ENCODE measurements at regions not wholly inside any gene's neighbourhood (a gene's known extent, or its start where the extent isn't known, plus 50 kb on each side); places are given as distances from the start of the nearest gene placed in this dataset.

- H3K4me3 ChIP-seq (replicated peaks; ENCODE audit: low read depth, low read length) = no peak overlapping the region
- TF ChIP-seq CTCF (IDR thresholded peaks at IDR 0.05; ENCODE audit: low read depth, low read length, missing control alignments) = no peak
- no peak for DNase-seq (ENCODE audit: extremely low read depth, low read depth)
Measured at GRCh38 chr1:103854279-103854678, 104.6 kb downstream of the AMY1C start.

- TF ChIP-seq CTCF (IDR thresholded peaks at IDR 0.05; ENCODE audit: low read depth, low read length, missing control alignments) = no peak
- H3K4me3 ChIP-seq (replicated peaks; ENCODE audit: low read depth, low read length) = no peak overlapping the region
- no peak for DNase-seq (ENCODE audit: extremely low read depth, low read depth)
Measured at GRCh38 chr1:103859721-103860120, 110.0 kb downstream of the AMY1C start.

GRCh38 chr1:103898576-103899345, 149.1 kb downstream of the AMY1C start:
- H3K4me3 ChIP-seq (replicated peaks; ENCODE audit: low read depth, low read length) = no peak overlapping the region

GRCh38 chr1:103900005-103900404, 150.3 kb downstream of the AMY1C start:
- TF ChIP-seq CTCF (IDR thresholded peaks at IDR 0.05; ENCODE audit: low read depth, low read length, missing control alignments) = no peak
- no peak overlapping the region for H3K4me3 ChIP-seq (replicated peaks; ENCODE audit: low read depth, low read length)
- no peak for DNase-seq (ENCODE audit: extremely low read depth, low read depth)

More at GRCh38 chr1:103898576-103899345, 149.1 kb downstream of the AMY1C start:
- DNase-seq (ENCODE audit: extremely low read depth, low read depth) = no peak
- TF ChIP-seq CTCF (IDR thresholded peaks at IDR 0.05; ENCODE audit: low read depth, low read length, missing control alignments) = no peak

- no peak for DNase-seq (ENCODE audit: extremely low read depth, low read depth)
- TF ChIP-seq CTCF (IDR thresholded peaks at IDR 0.05; ENCODE audit: low read depth, low read length, missing control alignments) = no peak
- no peak overlapping the region for H3K4me3 ChIP-seq (replicated peaks; ENCODE audit: low read depth, low read length)
Measured at GRCh38 chr1:103901072-103901471, 151.4 kb downstream of the AMY1C start.

GRCh38 chr1:103905363-103905762, 155.7 kb downstream of the AMY1C start:
- no peak for TF ChIP-seq CTCF (IDR thresholded peaks at IDR 0.05; ENCODE audit: low read depth, low read length, missing control alignments)
- DNase-seq (ENCODE audit: extremely low read depth, low read depth) = no peak

DNA sequence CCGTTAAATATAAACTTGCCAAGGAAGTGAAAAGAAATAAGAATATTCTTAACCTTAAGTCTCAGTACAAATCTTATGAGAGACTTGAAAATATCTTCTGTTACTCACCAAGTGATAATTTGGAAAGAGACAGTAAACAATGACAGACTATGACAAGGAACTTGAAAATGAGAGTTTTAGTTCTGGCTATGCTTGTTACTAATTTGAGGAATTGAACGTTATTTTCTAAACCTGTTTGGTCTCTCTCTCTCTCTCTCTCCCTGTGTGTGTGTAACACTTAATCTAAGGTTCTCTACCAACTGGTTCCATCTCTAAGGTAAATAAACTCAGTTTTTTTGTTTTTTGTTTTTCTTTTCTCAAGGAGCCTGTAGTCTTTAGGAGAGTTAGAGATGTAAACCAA, 161.8 kb downstream of the AMY1C start:
- no peak overlapping the region for H3K4me3 ChIP-seq (replicated peaks; ENCODE audit: low read depth, low read length)
- TF ChIP-seq CTCF (IDR thresholded peaks at IDR 0.05; ENCODE audit: low read depth, low read length, missing control alignments) = no peak
- no peak for DNase-seq (ENCODE audit: extremely low read depth, low read depth)

More at GRCh38 chr1:103905363-103905762, 155.7 kb downstream of the AMY1C start:
- H3K4me3 ChIP-seq (replicated peaks; ENCODE audit: low read depth, low read length) = no peak overlapping the region
